Mesenchymal stem cell (in vitro differentiated cells and primary cell): ENCODE measurements at regions not wholly inside any gene's neighbourhood (a gene's known extent, or its start where the extent isn't known, plus 50 kb on each side); places are given as distances from the start of the nearest gene placed in this dataset.
A peak's percentile ranks its signal among the peaks of the same experiment; 100 is the strongest.

Experiments
- DNase-seq: peaks from one replicate; pipeline ENCODE4 v3.0.0-alpha.2; 2013
- H2AFZ ChIP-seq: one replicate; pipeline ENCODE4 v1.6.1; 2013; ENCODE audit warnings: low read depth, mild to moderate bottlenecking, control low read depth, inconsistent platforms, low read length, moderate library complexity
- H2AK5ac ChIP-seq: 2 replicates; pipeline ENCODE4 v1.6.1; 2013; ENCODE audit warnings: low read length, moderate library complexity, mild to moderate bottlenecking, inconsistent platforms; ENCODE audit not compliant: severe bottlenecking
- H2BK120ac ChIP-seq: one replicate; pipeline ENCODE4 v1.6.1; 2013; ENCODE audit warnings: low read depth, mild to moderate bottlenecking, inconsistent platforms, low read length, moderate library complexity
- H2BK12ac ChIP-seq, 2 experiments: one replicate each; pipeline ENCODE4 v1.6.1; 2013; ENCODE audit warnings: inconsistent platforms in 2 of 2, low read length in 2 of 2, mild to moderate bottlenecking in 2 of 2, moderate library complexity in 2 of 2, control low read depth in 1 of 2
- H2BK15ac ChIP-seq: one replicate; pipeline ENCODE4 v1.6.1; 2013; ENCODE audit warnings: mild to moderate bottlenecking, low read depth, inconsistent platforms; ENCODE audit not compliant: poor library complexity, severe bottlenecking
- H2BK5ac ChIP-seq: 2 replicates; pipeline ENCODE4 v1.6.1; 2013; ENCODE audit warnings: low read depth, mild to moderate bottlenecking, low read length, control low read depth, inconsistent platforms; ENCODE audit not compliant: poor library complexity, severe bottlenecking
- H3K14ac ChIP-seq, 2 experiments: one replicate each; pipeline ENCODE4 v1.6.1; 2013; ENCODE audit warnings: inconsistent platforms in 2 of 2, low read length in 2 of 2, control low read depth in 1 of 2, mild to moderate bottlenecking in 1 of 2, moderate library complexity in 1 of 2
- H3K18ac ChIP-seq, 2 experiments: one replicate each; pipeline ENCODE4 v1.6.1; 2013; ENCODE audit warnings: inconsistent platforms in 2 of 2, low read length in 2 of 2, control low read depth in 1 of 2, low read depth in 1 of 2, mild to moderate bottlenecking in 1 of 2
- H3K23ac ChIP-seq, 2 experiments: one replicate each; pipeline ENCODE4 v1.6.1; 2013; ENCODE audit warnings: inconsistent platforms in 2 of 2, low read length in 2 of 2, mild to moderate bottlenecking in 2 of 2, moderate library complexity in 2 of 2, control low read depth in 1 of 2
- H3K27ac ChIP-seq: 2 replicates; pipeline ENCODE4 v1.5.1; 2013; ENCODE audit warnings: mild to moderate bottlenecking, moderate library complexity, low read length, control low read depth, inconsistent platforms; ENCODE audit not compliant: poor library complexity, severe bottlenecking
- H3K27me3 ChIP-seq, 2 experiments: 2 replicates each; pipeline versions ENCODE4 v1.6.1 to v1.7.0; 2013; ENCODE audit warnings: low read length in 2 of 2, mild to moderate bottlenecking in 2 of 2, moderate library complexity in 2 of 2, control low read depth in 1 of 2, inconsistent platforms in 1 of 2; ENCODE audit not compliant: control insufficient read depth in 1 of 2, insufficient read depth in 1 of 2
- H3K36me3 ChIP-seq, 2 experiments: 2 replicates each; pipeline versions ENCODE4 v1.6.1 to v1.7.0; 2013; ENCODE audit warnings: low read length in 2 of 2, control low read depth in 1 of 2, inconsistent platforms in 1 of 2, low read depth in 1 of 2, mild to moderate bottlenecking in 1 of 2; ENCODE audit not compliant: insufficient read depth in 2 of 2, control insufficient read depth in 1 of 2
- H3K4ac ChIP-seq, 2 experiments: one replicate each; pipeline ENCODE4 v1.6.1; 2013; ENCODE audit warnings: inconsistent platforms in 2 of 2, low read length in 2 of 2, mild to moderate bottlenecking in 2 of 2, moderate library complexity in 2 of 2, control low read depth in 1 of 2, low read depth in 1 of 2
- H3K4me1 ChIP-seq: 2 replicates; pipeline ENCODE4 v1.6.1; 2013; ENCODE audit warnings: low read depth, low read length, control low read depth; ENCODE audit not compliant: control insufficient read depth, insufficient read depth
- H3K4me2 ChIP-seq: 2 replicates; pipeline ENCODE4 v1.6.1; 2013; ENCODE audit warnings: low read length, mild to moderate bottlenecking, inconsistent platforms; ENCODE audit not compliant: poor library complexity, severe bottlenecking
- H3K4me3 ChIP-seq, 2 experiments: 2 replicates each; pipeline versions ENCODE4 v1.5.1 to v1.7.0; 2013; ENCODE audit warnings: low read length in 2 of 2, mild to moderate bottlenecking in 2 of 2, control low read depth in 1 of 2, low read depth in 1 of 2; ENCODE audit not compliant: insufficient read depth in 1 of 2
- H3K79me1 ChIP-seq: replicated peaks from 2 replicates; pipeline ENCODE4 v1.6.1; 2013; ENCODE audit warnings: mild to moderate bottlenecking, control low read depth, low read length, inconsistent platforms; ENCODE audit not compliant: poor library complexity, severe bottlenecking
- H3K9ac ChIP-seq: 2 replicates; pipeline ENCODE4 v1.7.0; 2013; ENCODE audit warnings: mild to moderate bottlenecking, low read length, moderate library complexity
- H3K9me3 ChIP-seq: 2 replicates; pipeline ENCODE4 v1.7.0; 2013; ENCODE audit warnings: mild to moderate bottlenecking, low read length; ENCODE audit not compliant: control insufficient read depth
- H4K8ac ChIP-seq: one replicate; pipeline ENCODE4 v1.6.1; 2013; ENCODE audit warnings: inconsistent platforms, mild to moderate bottlenecking, low read length, moderate library complexity
- H4K91ac ChIP-seq: one replicate; pipeline ENCODE4 v1.6.1; 2013; ENCODE audit warnings: mild to moderate bottlenecking, low read length, inconsistent platforms
- WGBS: methylation state at CpG from one replicate; pipeline ENCODE4 v1.1.7; 2013; ENCODE audit warnings: mixed read lengths; 5-methylcytosine and 5-hydroxymethylcytosine counted together

DNA sequence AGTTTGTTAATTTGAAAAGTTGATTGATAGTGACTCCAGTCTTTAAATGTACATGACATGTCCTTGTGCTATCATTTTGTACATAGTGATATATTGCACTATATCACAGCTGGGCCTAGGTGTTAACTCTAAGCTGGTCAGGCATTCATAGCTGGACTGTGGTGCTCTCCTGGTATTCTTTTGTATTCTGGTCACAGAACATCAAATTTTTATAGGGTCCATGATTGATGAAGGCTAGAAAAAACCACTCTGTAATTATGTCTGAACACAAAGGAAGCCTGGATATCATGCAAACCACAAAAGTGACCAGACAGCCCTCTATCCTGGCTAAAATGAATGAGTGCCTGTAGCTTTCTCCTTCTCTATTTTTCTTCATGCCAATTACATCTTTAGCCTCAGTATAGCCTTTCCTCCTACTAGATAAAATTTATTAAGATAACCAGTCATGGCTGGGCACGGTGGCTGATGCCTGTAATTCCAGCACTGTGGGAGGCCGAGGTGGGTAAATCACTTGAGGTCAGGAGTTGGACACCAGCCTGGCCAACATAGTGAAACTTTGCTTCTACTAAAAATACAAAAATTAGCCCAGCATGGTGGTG lies 134.9 kb upstream of the B3GALT2 start:
- DNase-seq: no peak
- H3K79me1 ChIP-seq: no peaks in the 10 kb centered on the region
- no peak overlapping the region for H2BK5ac ChIP-seq
- H2BK12ac ChIP-seq: no peak overlapping the region
- H4K8ac ChIP-seq: peak overlapping the region; percentile 64
- H2AK5ac ChIP-seq: no peak overlapping the region
- no peaks in the 10 kb centered on the region for H3K36me3 ChIP-seq
- peaks cover 7% of the 10 kb centered on the region for H3K9me3 ChIP-seq
- no peak overlapping the region for H2BK15ac ChIP-seq
- H3K27ac ChIP-seq: peak overlapping the region; percentile 96
- H4K91ac ChIP-seq: peak overlapping the region; percentile 61
- H3K18ac ChIP-seq: peak overlapping the region; percentile 75 to 83
- H2AFZ ChIP-seq: no peak overlapping the region
- no peaks in the 10 kb centered on the region for H3K27me3 ChIP-seq
- H3K9ac ChIP-seq: no peak overlapping the region
- no peaks in the 10 kb centered on the region for H3K4me1 ChIP-seq
- no peak overlapping the region for H3K23ac ChIP-seq
- H3K4ac ChIP-seq: no peak overlapping the region
- 80% methylated on average over 2 of the region's 2 CpGs for WGBS
- no peak overlapping the region for H3K4me3 ChIP-seq
- no peak overlapping the region for H3K4me2 ChIP-seq
- H2BK120ac ChIP-seq: peak overlapping the region; percentile 79
- H3K14ac ChIP-seq: no peak overlapping the region

DNA sequence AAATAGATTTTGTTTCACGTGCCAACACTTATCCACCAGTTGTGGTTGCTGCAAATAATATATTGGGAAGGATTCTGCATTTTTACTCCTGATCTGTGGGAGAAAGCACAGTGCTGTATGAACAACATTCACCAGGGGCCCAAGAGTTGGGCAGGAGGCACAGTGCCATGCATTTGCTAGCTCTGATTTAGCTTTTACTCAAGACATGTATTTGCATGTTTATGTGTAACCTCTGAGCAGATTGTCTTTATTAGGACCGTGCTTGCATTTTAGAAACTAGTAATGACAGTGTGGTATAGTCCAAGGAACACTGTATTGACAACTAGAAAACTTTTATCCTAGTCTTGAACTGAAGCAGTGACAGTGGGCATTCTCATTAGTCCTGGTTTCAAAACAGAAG lies 133.9 kb upstream of the B3GALT2 start:
- H2BK5ac ChIP-seq: no peak overlapping the region
- no peak overlapping the region for H3K23ac ChIP-seq
- no peaks in the 10 kb centered on the region for H3K4me1 ChIP-seq
- H3K18ac ChIP-seq: no peak overlapping the region
- H2BK15ac ChIP-seq: no peak overlapping the region
- DNase-seq: no peak
- no peak overlapping the region for H2BK120ac ChIP-seq
- no peaks in the 10 kb centered on the region for H3K79me1 ChIP-seq
- H3K4me3 ChIP-seq: no peak overlapping the region
- no peak overlapping the region for H2AFZ ChIP-seq
- H4K8ac ChIP-seq: no peak overlapping the region
- no peaks in the 10 kb centered on the region for H3K36me3 ChIP-seq
- H3K27ac ChIP-seq: no peak overlapping the region
- H3K4me2 ChIP-seq: no peak overlapping the region
- H3K9ac ChIP-seq: no peak overlapping the region
- WGBS: 92% methylated on average over 2 of the region's 2 CpGs
- H2AK5ac ChIP-seq: no peak overlapping the region
- H3K14ac ChIP-seq: no peak overlapping the region
- H4K91ac ChIP-seq: no peak overlapping the region
- H3K4ac ChIP-seq: no peak overlapping the region
- no peaks in the 10 kb centered on the region for H3K27me3 ChIP-seq
- no peak overlapping the region for H2BK12ac ChIP-seq
- H3K9me3 ChIP-seq: peaks cover 7% of the 10 kb centered on the region

- H3K36me3 ChIP-seq: no peaks in the 10 kb centered on the region
- no peaks in the 10 kb centered on the region for H3K27me3 ChIP-seq
- H3K9ac ChIP-seq: no peak overlapping the region
- H3K4ac ChIP-seq: no peak overlapping the region
- H2AFZ ChIP-seq: no peak overlapping the region
- H4K91ac ChIP-seq: no peak overlapping the region
- no peak overlapping the region for H3K23ac ChIP-seq
- no peak overlapping the region for H2BK120ac ChIP-seq
- no peak overlapping the region for H2BK15ac ChIP-seq
- H3K4me1 ChIP-seq: no peaks in the 10 kb centered on the region
- peaks cover 7% of the 10 kb centered on the region for H3K9me3 ChIP-seq
- no peak overlapping the region for H3K4me3 ChIP-seq
- no peak overlapping the region for H2BK5ac ChIP-seq
- no peak for DNase-seq
- no peaks in the 10 kb centered on the region for H3K79me1 ChIP-seq
- H4K8ac ChIP-seq: no peak overlapping the region
- H3K14ac ChIP-seq: no peak overlapping the region
- H3K4me2 ChIP-seq: no peak overlapping the region
- no peak overlapping the region for H2BK12ac ChIP-seq
- H2AK5ac ChIP-seq: no peak overlapping the region
- no peak overlapping the region for H3K18ac ChIP-seq
- no peak overlapping the region for H3K27ac ChIP-seq
These were observed 131.9 kb upstream of the B3GALT2 start for GRCh38 chr1:193318347-193318746.

DNA sequence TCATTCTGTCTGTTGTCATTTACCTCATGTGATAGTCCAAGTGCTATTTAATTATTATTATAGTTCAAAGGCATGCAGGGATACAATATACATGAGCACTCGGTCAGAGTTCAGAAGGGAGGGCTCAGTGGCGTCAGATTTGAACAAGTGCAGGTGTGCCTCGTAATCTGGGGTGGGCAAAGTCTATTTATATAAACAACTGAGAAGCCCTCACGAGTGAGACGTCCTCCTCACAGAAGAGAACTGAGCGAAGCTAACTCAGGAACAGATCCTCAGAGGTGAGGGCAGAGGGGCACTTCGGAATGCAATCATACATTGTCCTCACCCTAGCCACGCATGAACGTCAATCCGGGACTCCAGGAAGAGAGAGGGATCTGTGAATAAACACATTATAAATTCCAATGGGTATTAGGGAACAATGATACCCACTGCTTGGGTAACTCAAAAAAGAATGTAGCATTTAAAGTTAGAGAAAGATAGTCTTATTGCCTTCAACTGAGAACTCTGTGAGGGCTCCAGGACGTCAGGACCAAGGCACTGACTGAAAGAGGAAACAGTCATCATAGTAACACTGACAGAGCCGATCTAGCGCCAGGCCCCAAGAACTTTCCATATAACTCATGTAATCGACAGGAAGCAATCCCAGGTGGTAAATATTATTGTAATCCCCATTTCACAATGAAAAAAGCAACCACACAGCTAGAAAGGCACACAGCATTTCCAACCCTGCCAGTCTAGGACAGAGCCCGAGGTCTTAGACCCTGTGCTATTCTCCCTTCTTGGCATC lies 127.1 kb upstream of the B3GALT2 start:
- Histone ChIP-seq H3K27ac (no peak overlapping the region), H2AK5ac (no peak overlapping the region), H3K79me1 (no peaks in the 10 kb centered on the region), H3K9ac (no peak overlapping the region), H3K14ac (no peak overlapping the region), H4K8ac (no peak overlapping the region), H3K27me3 (no peaks in the 10 kb centered on the region), H3K4me1 (no peaks in the 10 kb centered on the region), H3K18ac (no peak overlapping the region), H3K23ac (no peak overlapping the region), H2BK120ac (no peak overlapping the region), H3K9me3 (peaks cover 6% of the 10 kb centered on the region), H2BK5ac (no peak overlapping the region), H3K4me3 (no peak overlapping the region), H4K91ac (no peak overlapping the region), H3K4ac (no peak overlapping the region), H3K4me2 (no peak overlapping the region), H3K36me3 (no peaks in the 10 kb centered on the region), H2BK15ac (no peak overlapping the region), H2BK12ac (no peak overlapping the region), H2AFZ (no peak overlapping the region)
- 91% methylated on average over 12 of the region's 15 CpGs for WGBS
- no peak for DNase-seq
